ENCODE measurements at regions not wholly inside any gene's neighbourhood (a gene's known extent, or its start where the extent isn't known, plus 50 kb on each side); places are given as distances from the start of the nearest gene placed in this dataset.

- TF ChIP-seq SP1 (IDR thresholded peaks at IDR 0.05; ENCODE audit: low read depth, low read length) (no peak), BACH1 (IDR thresholded peaks at IDR 0.05; ENCODE audit: low read length) (no peak), CBX5 (IDR thresholded peaks at IDR 0.05; ENCODE audit: low read depth, low read length) (no peak), JUN (IDR thresholded peaks at IDR 0.05; ENCODE audit: low read depth, low read length) (no peak), RAD21 (IDR thresholded peaks at IDR 0.05 in 1 of 2, conservative IDR thresholded peaks at IDR 0.05 in 1 of 2; ENCODE audit: low read depth in 2 of 2, low read length in 2 of 2) (no peak), GTF2F1 (IDR thresholded peaks at IDR 0.05; ENCODE audit: borderline replicate concordance, low read depth, low read length) (no peak)
Observed at GRCh38 chr4:11904117-11904535, 475.4 kb upstream of the HS3ST1 start (continued).
